Neural cell (in vitro differentiated cells): ENCODE measurements at regions not wholly inside any gene's neighbourhood (a gene's known extent, or its start where the extent isn't known, plus 50 kb on each side); places are given as distances from the start of the nearest gene placed in this dataset.

Source experiments
- H2AFZ ChIP-seq: fragments of 200-600, 300-800 bp; sonication (generic), shearing (Covaris generic); 2 replicates; pipeline ENCODE4 v1.6.0; 2014; ENCODE audit warnings: low read depth, mild to moderate bottlenecking, antibody characterized with exemption, low read length, moderate library complexity
- H3F3A ChIP-seq: fragments of 200-600 bp; shearing (Covaris generic); 2 replicates; pipeline ENCODE4 v1.6.1; 2016; ENCODE audit warnings: mild to moderate bottlenecking, moderate library complexity, mixed read lengths, antibody characterized with exemption, low read length; ENCODE audit not compliant: insufficient read depth, poor library complexity, severe bottlenecking
- H3K27ac ChIP-seq: fragments of 200-600, 300-800 bp; sonication (generic), shearing (Covaris generic); 2 replicates; pipeline ENCODE4 v1.5.1; 2014; ENCODE audit warnings: mild to moderate bottlenecking, low read length, moderate library complexity
- H3K27me3 ChIP-seq: fragments of 300-800, 200-600 bp; sonication (generic), shearing (Covaris generic); 2 replicates; pipeline ENCODE4 v1.6.0; 2014; ENCODE audit warnings: mild to moderate bottlenecking, low read depth, low read length, moderate library complexity; ENCODE audit not compliant: insufficient read depth
- H3K36me3 ChIP-seq: fragments of 300-800, 200-600 bp; sonication (generic), shearing (Covaris generic); 2 replicates; pipeline ENCODE4 v1.5.1; 2014; ENCODE audit warnings: mild to moderate bottlenecking, antibody characterized with exemption, low read length, moderate library complexity; ENCODE audit not compliant: insufficient read depth
- H3K4me2 ChIP-seq: fragments of 300-800, 200-600 bp; sonication (generic), shearing (Covaris generic); 2 replicates; pipeline ENCODE4 v1.6.0; 2014; ENCODE audit warnings: mild to moderate bottlenecking, low read length
- H3K4me3 ChIP-seq: fragments of 300-800, 200-600 bp; sonication (generic), shearing (Covaris generic); 2 replicates; pipeline ENCODE4 v1.5.1; 2014; ENCODE audit warnings: mild to moderate bottlenecking, low read length, moderate library complexity
- H3K79me2 ChIP-seq: fragments of 200-600 bp; shearing (Covaris generic); replicated peaks from 2 replicates; pipeline ENCODE4 v1.6.0; 2014; ENCODE audit warnings: mild to moderate bottlenecking, low read length, moderate library complexity; ENCODE audit not compliant: insufficient read depth
- H3K9ac ChIP-seq: fragments of 300-800, 200-600 bp; sonication (generic), shearing (Covaris generic); 2 replicates; pipeline ENCODE4 v1.6.1; 2016; ENCODE audit warnings: mild to moderate bottlenecking, low read length, mixed read lengths
- H3K9me2 ChIP-seq: fragments of 200-600 bp; shearing (Covaris generic); 2 replicates; pipeline ENCODE4 v1.6.1; 2016; ENCODE audit warnings: mild to moderate bottlenecking, low read length, mixed read lengths; ENCODE audit not compliant: insufficient read depth
- H3K9me3 ChIP-seq: fragments of 200-600, 300-800 bp; sonication (generic), shearing (Covaris generic); 2 replicates; pipeline ENCODE4 v1.6.1; 2016; ENCODE audit warnings: mild to moderate bottlenecking, mixed run types, low read length, moderate library complexity, mixed read lengths
- H4K20me1 ChIP-seq: fragments of 200-600 bp; shearing (Covaris generic); 2 replicates; pipeline ENCODE4 v1.6.1; 2016; ENCODE audit warnings: mild to moderate bottlenecking, mixed run types; ENCODE audit not compliant: insufficient read depth
- CTCF ChIP-seq: fragments of 450-650 bp; IDR thresholded peaks from 2 replicates; pipeline ENCODE4 v1.5.1; 2014; ENCODE audit warnings: antibody characterized with exemption, mild to moderate bottlenecking, moderate library complexity; ENCODE audit not compliant: poor library complexity, severe bottlenecking
- EP300 ChIP-seq: fragments of 450-650 bp; conservative IDR thresholded peaks from 2 replicates; pipeline ENCODE4 v1.6.1; 2014; ENCODE audit warnings: antibody characterized with exemption, mild to moderate bottlenecking, moderate library complexity; ENCODE audit not compliant: poor library complexity, severe bottlenecking
- EZH2 ChIP-seq: fragments of 200-600, 300-800 bp; shearing (Covaris generic), sonication (generic); IDR thresholded peaks from 2 replicates; pipeline ENCODE4 v1.6.1; 2014; ENCODE audit warnings: antibody characterized with exemption, low read length, borderline replicate concordance, mild to moderate bottlenecking; ENCODE audit not compliant: insufficient read depth, poor library complexity, severe bottlenecking
- MXI1 ChIP-seq: fragments of 450-650 bp; conservative IDR thresholded peaks from 2 replicates; pipeline ENCODE4 v1.6.1; 2014; ENCODE audit warnings: antibody characterized with exemption, mild to moderate bottlenecking; ENCODE audit not compliant: poor library complexity, severe bottlenecking
- POLR2AphosphoS5 ChIP-seq: IDR thresholded peaks from 2 replicates; pipeline ENCODE4 v1.6.1; 2012
- RAD21 ChIP-seq: fragments of 450-650 bp; conservative IDR thresholded peaks from 2 replicates; pipeline ENCODE4 v1.6.1; 2014; ENCODE audit warnings: antibody characterized with exemption, mild to moderate bottlenecking, moderate library complexity
- REST ChIP-seq: IDR thresholded peaks from 2 replicates; pipeline ENCODE4 v1.6.1; 2012; ENCODE audit warnings: borderline replicate concordance
- SMC3 ChIP-seq: fragments of 450-650 bp; conservative IDR thresholded peaks from 2 replicates; pipeline ENCODE4 v1.6.1; 2014; ENCODE audit warnings: antibody characterized with exemption, mild to moderate bottlenecking, moderate library complexity; ENCODE audit not compliant: poor library complexity
- TAF1 ChIP-seq: IDR thresholded peaks from 2 replicates; pipeline ENCODE4 v1.6.1; 2012; ENCODE audit warnings: low read depth

- H3F3A ChIP-seq: no peaks in the 10 kb centered on the region
- H3K9me2 ChIP-seq: no peaks in the 10 kb centered on the region
- no peak overlapping the region for H2AFZ ChIP-seq
- H4K20me1 ChIP-seq: no peaks in the 10 kb centered on the region
- H3K9ac ChIP-seq: no peak overlapping the region
- no peak overlapping the region for H3K27ac ChIP-seq
- H3K4me3 ChIP-seq: no peak overlapping the region
- no peaks in the 10 kb centered on the region for H3K9me3 ChIP-seq
- TF ChIP-seq SMC3: no peak
- TF ChIP-seq TAF1: no peak
- no peak for TF ChIP-seq EZH2
- no peak for TF ChIP-seq REST
- no peak for TF ChIP-seq EP300
- TF ChIP-seq CTCF: no peak
- no peak for TF ChIP-seq MXI1
- TF ChIP-seq RAD21: no peak
- TF ChIP-seq POLR2AphosphoS5: no peak
- H3K79me2 ChIP-seq: no peaks in the 10 kb centered on the region
- no peak overlapping the region for H3K4me2 ChIP-seq
- no peaks in the 10 kb centered on the region for H3K27me3 ChIP-seq
- H3K36me3 ChIP-seq: no peaks in the 10 kb centered on the region
Measured at GRCh38 chr14:44663136-44663535, 156.1 kb upstream of the FSCB start.

- Histone ChIP-seq H3K27me3 (no peaks in the 10 kb centered on the region), H4K20me1 (no peaks in the 10 kb centered on the region), H3K79me2 (no peaks in the 10 kb centered on the region), H3F3A (no peaks in the 10 kb centered on the region), H3K9ac (no peak overlapping the region), H3K9me3 (no peaks in the 10 kb centered on the region), H3K9me2 (no peaks in the 10 kb centered on the region), H3K27ac (no peak overlapping the region), H2AFZ (no peak overlapping the region), H3K4me2 (no peak overlapping the region), H3K4me3 (no peak overlapping the region), H3K36me3 (no peaks in the 10 kb centered on the region)
- TF ChIP-seq TAF1 (no peak), REST (no peak), POLR2AphosphoS5 (no peak), CTCF (no peak), EZH2 (no peak), MXI1 (no peak), EP300 (no peak)
Measured at GRCh38 chr14:44662250-44662891, 155.3 kb upstream of the FSCB start.
